ENCODE measurements at regions not wholly inside any gene's neighbourhood (a gene's known extent, or its start where the extent isn't known, plus 50 kb on each side); places are given as distances from the start of the nearest gene placed in this dataset.
A peak's percentile ranks its signal among the peaks of the same experiment; 100 is the strongest.

GRCh38 chr16:17983847-17984639, 352.5 kb downstream of the NPIPA8 start:
- H3K27ac ChIP-seq, result no peak overlapping the region
- DNase-seq (ENCODE audit: low read depth in 1 of 2, low spot score in 1 of 2) (no peak), FAIRE-seq (no peak), ATAC-seq (no peak)
- no peaks in the 10 kb centered on the region for H3K4me1 ChIP-seq
- CTCF ChIA-PET, result no interaction called here
- H3K4me3 ChIP-seq, result no peak overlapping the region
- no peaks in the 10 kb centered on the region for H3K9me3 ChIP-seq
- POLR2A ChIA-PET, result no interaction called here
- H3K4me2 ChIP-seq, result no peak overlapping the region
- 4% methylated on average over 10 of the region's 10 CpGs for WGBS (ENCODE audit: missing lambda C conversion rate)
- TF ChIP-seq TP53 (CRISPR knock-in tag; IDR thresholded peaks at IDR 0.05) (no peak), EHF (CRISPR knock-in tag; IDR thresholded peaks at IDR 0.05) (no peak), ZFP36 (IDR thresholded peaks at IDR 0.05; ENCODE audit: borderline replicate concordance, partially characterized antibody) (peak; percentile 18), JUNB (IDR thresholded peaks at IDR 0.05) (no peak), PBX3 (IDR thresholded peaks at IDR 0.05) (no peak), HOXA7 (CRISPR knock-in tag; IDR thresholded peaks at IDR 0.05) (no peak)

GRCh38 chr16:17983114-17983513, 353.4 kb downstream of the NPIPA8 start:
- Histone ChIP-seq H3K4me2 (no peak overlapping the region), H3K9me3 (no peaks in the 10 kb centered on the region), H3K27ac (no peak overlapping the region), H3K4me1 (no peaks in the 10 kb centered on the region), H3K4me3 (no peak overlapping the region)
- peak; percentile 58 to 59; a peak in 2 of 6 replicates for ATAC-seq
- TF ChIP-seq FOXS1 (CRISPR knock-in tag; IDR thresholded peaks at IDR 0.05), result no peak
- no peak for TF ChIP-seq CBX8 (IDR thresholded peaks at IDR 0.05)
- TF ChIP-seq TFCP2L1 (CRISPR knock-in tag; IDR thresholded peaks at IDR 0.05), result no peak
- no peak for DNase-seq (ENCODE audit: low read depth in 1 of 2, low spot score in 1 of 2)
- no peak for FAIRE-seq
- 22% methylated on average over 2 of the region's 2 CpGs for WGBS (ENCODE audit: missing lambda C conversion rate)
- POLR2A ChIA-PET, result no interaction called here
- CTCF ChIA-PET, result no interaction called here

DNA sequence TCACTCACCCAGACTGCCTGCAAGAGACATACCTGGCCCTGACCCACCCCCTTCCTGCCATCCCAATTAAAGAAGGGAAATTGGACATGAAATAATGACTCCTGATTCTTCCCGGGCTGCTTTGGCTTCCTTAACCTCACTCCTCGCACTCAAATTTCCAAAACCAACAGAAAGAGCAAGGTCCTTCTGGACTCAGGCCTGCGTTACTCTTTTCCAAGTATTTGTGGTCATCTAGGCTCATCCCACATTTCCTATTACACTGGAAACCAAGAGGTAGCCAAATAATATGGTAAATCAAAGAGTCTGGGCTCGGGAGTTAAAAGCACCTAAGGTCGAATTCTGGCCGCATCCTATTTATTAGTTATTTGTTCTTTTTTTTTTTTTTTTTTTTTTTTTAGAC, 359.3 kb downstream of the NPIPA8 start:
- Histone ChIP-seq H3K9me3 (no peaks in the 10 kb centered on the region), H3K27ac (no peak overlapping the region), H3K4me1 (no peaks in the 10 kb centered on the region), H3K4me3 (no peak overlapping the region), H3K4me2 (no peak overlapping the region)
- no peak for DNase-seq (ENCODE audit: low read depth in 1 of 2, low spot score in 1 of 2)
- WGBS (ENCODE audit: missing lambda C conversion rate), result 8% methylated on average over 6 of the region's 6 CpGs
- no peak for ATAC-seq
- TF ChIP-seq RARB (CRISPR knock-in tag; IDR thresholded peaks at IDR 0.05) (no peak), PHF8 (IDR thresholded peaks at IDR 0.05; ENCODE audit: borderline replicate concordance, low read depth) (no peak), HOXB5 (CRISPR knock-in tag; IDR thresholded peaks at IDR 0.05) (no peak), CEBPB (IDR thresholded peaks at IDR 0.05) (no peak), CTCF (IDR thresholded peaks at IDR 0.05) (no peak), POLR2AphosphoS2 (conservative IDR thresholded peaks at IDR 0.05; ENCODE audit: low read length) (no peak), FOXS1 (CRISPR knock-in tag; IDR thresholded peaks at IDR 0.05) (no peak), MYC (IDR thresholded peaks at IDR 0.05; ENCODE audit: borderline replicate concordance, low read length) (no peak), E2F6 (IDR thresholded peaks at IDR 0.05; ENCODE audit: borderline replicate concordance, low read depth) (no peak), USF2 (IDR thresholded peaks at IDR 0.05) (no peak), ZNF302 (CRISPR knock-in tag; IDR thresholded peaks at IDR 0.05) (no peak), EHF (CRISPR knock-in tag; IDR thresholded peaks at IDR 0.05) (no peak), NPAS2 (CRISPR knock-in tag; IDR thresholded peaks at IDR 0.05; ENCODE audit: borderline replicate concordance) (no peak), PBX3 (IDR thresholded peaks at IDR 0.05) (no peak), HDAC2 (IDR thresholded peaks at IDR 0.05) (no peak), CBX2 (IDR thresholded peaks at IDR 0.05; ENCODE audit: borderline replicate concordance, low read depth) (no peak)
- TF ChIP-seq, protein P1, sequence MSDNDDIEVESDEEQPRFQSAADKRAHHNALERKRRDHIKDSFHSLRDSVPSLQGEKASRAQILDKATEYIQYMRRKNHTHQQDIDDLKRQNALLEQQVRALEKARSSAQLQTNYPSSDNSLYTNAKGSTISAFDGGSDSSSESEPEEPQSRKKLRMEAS (IDR thresholded peaks at IDR 0.05), result no peak
- POLR2A ChIA-PET, result no interaction called here
- no peak for FAIRE-seq
- CTCF ChIA-PET, result no interaction called here
